ENCODE measurements at regions not wholly inside any gene's neighbourhood (a gene's known extent, or its start where the extent isn't known, plus 50 kb on each side); places are given as distances from the start of the nearest gene placed in this dataset.
"Not testable (repeated sequence)": the region's sequence is repeated elsewhere in the genome, so short reads cannot be mapped to it uniquely, and the experiment has no call there.

DNA sequence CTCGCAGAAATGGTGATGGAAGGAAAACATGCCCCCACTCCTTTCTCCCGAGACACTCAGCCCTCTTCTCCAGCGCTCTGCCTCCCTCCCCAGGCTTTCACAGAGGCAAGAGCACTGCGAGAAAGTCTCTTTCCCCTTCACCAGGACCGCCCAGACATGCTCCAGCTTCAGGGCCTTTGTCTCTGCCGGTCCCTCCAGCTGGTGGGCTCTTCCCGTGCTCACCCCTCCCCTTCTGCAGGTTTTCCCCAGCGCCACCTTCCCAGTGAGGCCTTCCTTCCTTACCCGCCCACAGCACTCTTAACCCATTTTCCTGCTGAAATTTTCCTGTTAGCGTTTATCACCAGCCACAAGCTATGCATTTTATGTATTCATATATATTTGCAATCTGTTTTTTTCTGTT, 86.2 kb downstream of the TFAP2C start:
- Mint-ChIP-seq H3K9me3 (no peaks in the 10 kb centered on the region), H3K4me3 (no peak overlapping the region), H3K4me1 (ENCODE audit: low read depth) (no peaks in the 10 kb centered on the region), H3K27me3 (ENCODE audit: low read depth) (peaks cover 5% of the 10 kb centered on the region), H3K27ac (no peak overlapping the region), H3K36me3 (ENCODE audit: low read depth) (no peaks in the 10 kb centered on the region)

DNA sequence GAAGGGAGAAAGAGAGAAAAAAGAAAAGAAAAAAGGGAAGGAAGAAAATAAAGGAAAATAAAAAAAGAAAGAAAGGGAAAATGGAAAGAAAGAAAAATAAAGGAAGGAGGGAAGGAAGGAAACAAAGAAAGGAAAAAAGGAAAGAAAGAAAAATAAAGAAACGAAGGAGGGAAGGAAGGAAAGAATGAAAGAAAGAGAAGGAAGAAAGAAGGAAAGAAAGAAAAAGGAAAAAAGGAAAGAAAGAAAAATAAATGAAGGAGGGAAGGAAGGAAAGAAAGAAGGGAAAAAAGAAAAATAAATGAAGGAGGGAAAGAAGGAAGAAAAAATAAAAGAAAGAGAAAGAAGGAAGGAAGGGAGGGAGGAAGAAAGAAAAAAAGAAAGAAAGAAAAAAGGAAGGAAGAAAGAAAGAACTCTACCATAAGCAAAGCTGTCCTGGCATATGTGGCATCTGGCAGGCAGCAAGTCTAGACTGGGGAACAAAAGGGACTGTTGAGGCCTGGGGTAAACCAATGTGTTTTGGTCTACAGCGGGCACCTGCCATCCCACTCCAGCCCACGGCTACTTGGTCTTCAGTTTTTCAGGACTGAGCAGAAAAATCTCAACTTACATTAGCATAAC, 86.9 kb downstream of the TFAP2C start:
- Mint-ChIP-seq H3K9me3 (no peaks in the 10 kb centered on the region), H3K27me3 (ENCODE audit: low read depth) (peaks cover 5% of the 10 kb centered on the region), H3K36me3 (ENCODE audit: low read depth) (no peaks in the 10 kb centered on the region), H3K4me1 (ENCODE audit: low read depth) (no peaks in the 10 kb centered on the region), H3K27ac (no peak overlapping the region), H3K4me3 (no peak overlapping the region)

DNA sequence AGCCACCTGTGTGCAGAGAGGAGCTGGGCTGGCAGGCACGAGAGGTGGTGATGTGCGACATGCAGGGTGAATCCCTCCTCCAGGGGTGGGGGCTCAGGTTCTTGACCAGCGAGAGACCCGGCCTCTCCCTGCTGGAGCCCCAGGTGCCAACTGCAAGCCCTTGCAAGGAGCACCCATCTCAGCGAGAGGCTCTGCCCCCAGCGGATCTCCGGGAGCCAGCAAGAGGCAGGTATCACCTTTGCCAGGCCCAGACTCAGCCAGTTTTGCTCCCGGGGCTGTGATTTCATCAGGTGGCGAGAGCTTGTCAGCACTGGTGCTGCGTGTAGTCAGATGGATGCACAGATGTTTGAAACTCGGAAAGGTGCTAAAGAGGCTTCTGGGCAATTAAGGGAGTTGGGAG, 87.7 kb downstream of the TFAP2C start:
- H3K4me3 Mint-ChIP-seq: no peak overlapping the region
- peaks cover 5% of the 10 kb centered on the region for H3K27me3 Mint-ChIP-seq (ENCODE audit: low read depth)
- no peaks in the 10 kb centered on the region for H3K9me3 Mint-ChIP-seq
- H3K27ac Mint-ChIP-seq: no peak overlapping the region
- no peaks in the 10 kb centered on the region for H3K36me3 Mint-ChIP-seq (ENCODE audit: low read depth)
- H3K4me1 Mint-ChIP-seq (ENCODE audit: low read depth): no peaks in the 10 kb centered on the region

DNA sequence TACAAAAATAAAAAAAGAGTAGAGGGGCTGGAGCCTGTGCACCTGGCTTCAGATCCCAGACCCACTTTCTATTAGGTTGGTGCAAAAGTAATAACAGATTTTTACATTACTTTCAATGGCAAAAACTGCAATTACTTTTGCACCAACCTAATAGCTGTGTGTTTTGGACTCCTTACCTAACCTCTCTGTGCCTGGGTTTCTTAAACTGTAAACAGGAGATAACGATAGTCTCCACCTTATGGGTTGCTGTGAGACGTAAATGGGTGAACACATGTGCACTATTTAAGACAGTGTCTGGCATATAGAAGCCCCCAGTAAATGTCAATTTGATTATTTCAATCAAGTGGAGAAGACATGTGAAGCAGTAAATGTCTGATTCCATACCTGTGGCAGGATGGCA, 89.7 kb downstream of the TFAP2C start:
- no peak overlapping the region for H3K4me3 Mint-ChIP-seq
- no peak overlapping the region for H3K27ac Mint-ChIP-seq
- H3K9me3 Mint-ChIP-seq: no peaks in the 10 kb centered on the region
- no peaks in the 10 kb centered on the region for H3K4me1 Mint-ChIP-seq (ENCODE audit: low read depth)
- no peaks in the 10 kb centered on the region for H3K36me3 Mint-ChIP-seq (ENCODE audit: low read depth)
- peaks cover 5% of the 10 kb centered on the region for H3K27me3 Mint-ChIP-seq (ENCODE audit: low read depth)

DNA sequence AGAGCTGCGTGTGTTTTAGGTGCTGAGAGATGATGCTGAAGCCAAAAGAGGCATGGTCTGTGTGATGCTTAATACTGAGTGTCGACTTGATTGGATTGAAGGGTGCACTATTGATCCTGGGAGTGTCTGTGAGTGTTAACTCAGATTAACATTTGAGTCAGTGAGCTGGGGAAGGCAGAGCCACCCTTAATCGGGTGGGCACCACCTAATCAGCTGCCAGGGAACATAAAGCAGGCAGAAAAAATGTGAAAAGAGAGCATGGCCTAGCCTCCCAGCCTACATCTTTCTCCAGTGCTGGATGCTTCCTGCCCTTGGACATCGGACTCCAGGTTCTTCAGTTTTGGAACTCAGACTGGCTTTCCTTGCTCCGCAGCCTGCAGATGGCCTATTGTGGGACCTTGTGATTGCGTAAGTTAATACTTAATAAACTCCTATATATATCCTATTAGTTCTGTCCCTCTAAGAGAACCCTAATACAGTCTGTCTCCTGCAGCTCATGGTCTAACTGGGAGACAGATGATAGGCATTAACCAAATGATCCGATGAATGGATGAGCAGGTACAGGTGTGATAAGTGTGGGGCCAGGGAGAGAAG, 91.6 kb downstream of the TFAP2C start:
- Mint-ChIP-seq H3K27me3 (ENCODE audit: low read depth) (peaks cover 1% of the 10 kb centered on the region), H3K4me1 (ENCODE audit: low read depth) (no peaks in the 10 kb centered on the region), H3K4me3 (no peak overlapping the region), H3K36me3 (ENCODE audit: low read depth) (no peaks in the 10 kb centered on the region), H3K27ac (no peak overlapping the region), H3K9me3 (no peaks in the 10 kb centered on the region)

DNA sequence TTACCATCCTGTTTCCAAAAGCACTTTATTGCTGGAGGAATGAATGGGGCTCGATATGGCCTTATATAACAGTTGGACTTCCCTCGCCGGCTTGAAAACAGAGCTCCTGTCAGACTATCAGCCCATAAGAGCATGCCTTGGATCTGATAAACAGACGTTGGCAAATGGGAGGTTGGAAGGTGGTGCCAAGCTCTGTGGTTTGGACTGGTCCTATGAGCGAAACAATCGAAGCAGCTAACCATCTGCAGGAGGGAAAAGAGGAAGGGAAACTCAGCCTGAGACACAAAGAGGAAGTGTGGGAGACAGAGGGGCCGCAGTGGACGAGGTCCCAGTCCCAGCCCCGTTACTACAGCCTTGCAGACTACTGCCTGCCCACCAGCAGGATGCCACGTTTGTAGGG, 92.9 kb downstream of the TFAP2C start:
- no peaks in the 10 kb centered on the region for H3K9me3 Mint-ChIP-seq
- no peak overlapping the region for H3K27ac Mint-ChIP-seq
- no peaks in the 10 kb centered on the region for H3K4me1 Mint-ChIP-seq (ENCODE audit: low read depth)
- no peaks in the 10 kb centered on the region for H3K27me3 Mint-ChIP-seq (ENCODE audit: low read depth)
- H3K36me3 Mint-ChIP-seq (ENCODE audit: low read depth): no peaks in the 10 kb centered on the region
- H3K4me3 Mint-ChIP-seq: no peak overlapping the region

DNA sequence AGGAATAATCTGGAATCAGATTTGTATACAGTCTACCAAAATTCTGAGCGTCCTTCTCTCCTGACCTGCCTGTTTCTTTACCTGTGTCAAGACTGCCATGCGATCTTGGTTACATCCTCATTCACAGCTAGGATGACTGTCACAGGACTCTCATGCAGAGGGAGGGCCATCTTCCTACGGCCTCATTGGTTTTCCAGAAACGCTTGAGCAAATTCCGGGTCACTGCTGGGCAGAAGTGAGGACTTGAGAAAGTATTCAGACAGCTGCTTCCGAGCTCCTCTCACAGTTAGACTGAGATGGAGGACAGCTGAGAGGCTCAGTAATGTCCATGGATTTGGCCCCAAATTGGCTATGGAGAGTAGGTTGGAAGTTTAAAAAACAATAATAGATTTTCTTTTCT, 94.2 kb downstream of the TFAP2C start:
- H3K36me3 Mint-ChIP-seq (ENCODE audit: low read depth): no peaks in the 10 kb centered on the region
- no peak overlapping the region for H3K27ac Mint-ChIP-seq
- H3K9me3 Mint-ChIP-seq: no peaks in the 10 kb centered on the region
- no peaks in the 10 kb centered on the region for H3K4me1 Mint-ChIP-seq (ENCODE audit: low read depth)
- no peaks in the 10 kb centered on the region for H3K27me3 Mint-ChIP-seq (ENCODE audit: low read depth)
- H3K4me3 Mint-ChIP-seq: no peak overlapping the region

DNA sequence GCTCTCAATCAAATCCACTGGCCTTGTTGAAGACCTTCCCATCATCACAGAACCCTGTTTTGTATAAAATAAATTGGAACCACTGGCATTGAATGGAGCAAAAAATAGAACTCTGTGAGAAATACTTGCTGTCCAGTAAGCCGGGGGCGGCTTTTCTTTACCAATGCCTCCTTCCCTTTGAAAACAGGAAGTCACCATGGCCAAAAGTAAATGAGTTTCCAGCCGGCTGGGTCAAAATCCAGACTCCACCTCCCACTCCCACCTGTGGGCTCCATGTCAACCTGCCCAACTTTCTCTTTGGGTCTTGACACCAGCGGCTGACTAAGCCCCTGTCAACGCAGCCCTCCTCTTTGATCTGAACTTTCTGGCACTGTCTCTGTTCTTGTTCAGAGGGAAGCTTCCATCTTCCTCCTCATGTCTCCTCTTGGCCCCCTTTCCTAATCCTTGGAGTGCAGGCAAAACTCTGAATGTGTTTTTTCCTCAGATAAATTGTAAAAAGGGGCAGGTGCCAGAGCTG, 95.2 kb downstream of the TFAP2C start:
- H3K27me3 Mint-ChIP-seq (ENCODE audit: low read depth): no peaks in the 10 kb centered on the region

DNA sequence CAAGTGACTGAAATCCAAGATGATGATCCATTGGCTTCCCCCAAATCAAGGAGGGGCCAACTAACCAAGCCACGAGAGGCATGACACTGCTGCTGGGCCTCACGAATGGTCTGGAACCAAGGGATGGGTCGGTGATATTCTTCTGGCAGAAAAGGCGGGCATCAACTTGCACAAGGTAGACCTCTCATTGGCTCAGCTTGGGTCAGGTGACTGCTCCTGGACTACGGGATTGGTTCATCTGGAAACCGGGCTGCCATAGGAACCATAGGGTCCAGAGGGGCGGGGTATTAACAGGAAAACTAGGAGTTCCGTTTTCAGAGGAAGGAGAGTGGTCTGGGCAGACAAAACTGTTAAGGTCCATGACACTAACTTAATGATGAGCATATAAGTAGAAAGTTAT, 100.9 kb downstream of the TFAP2C start:
- Mint-ChIP-seq H3K27ac (no peak overlapping the region), H3K4me3 (no peak overlapping the region), H3K4me1 (ENCODE audit: low read depth) (no peaks in the 10 kb centered on the region), H3K9me3 (no peaks in the 10 kb centered on the region), H3K27me3 (ENCODE audit: low read depth) (peaks cover 5% of the 10 kb centered on the region), H3K36me3 (ENCODE audit: low read depth) (no peaks in the 10 kb centered on the region)

More for the DNA sequence above, 95.2 kb downstream of the TFAP2C start:
- Mint-ChIP-seq H3K9me3 (no peaks in the 10 kb centered on the region), H3K27ac (no peak overlapping the region), H3K4me3 (no peak overlapping the region), H3K4me1 (ENCODE audit: low read depth) (no peaks in the 10 kb centered on the region), H3K36me3 (ENCODE audit: low read depth) (no peaks in the 10 kb centered on the region)

DNA sequence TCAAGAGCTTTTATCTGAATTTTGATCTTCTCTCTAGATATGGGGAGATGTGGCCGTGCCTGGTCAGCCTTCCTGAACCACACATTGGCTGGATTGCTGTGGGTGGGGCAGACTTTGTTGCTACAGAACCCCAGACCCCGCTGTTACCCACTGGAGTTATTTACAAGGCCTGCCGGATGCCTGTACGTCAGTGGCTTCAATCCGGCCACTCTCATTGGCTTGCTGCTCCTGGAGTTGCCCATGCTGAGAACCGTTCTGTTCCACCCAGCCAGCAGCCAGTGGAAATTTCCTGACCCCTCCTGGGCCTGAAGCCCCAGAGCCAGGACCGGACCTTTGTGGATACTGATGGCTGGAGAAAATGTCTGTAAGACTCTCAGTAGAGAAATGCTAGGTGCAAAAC, 101.9 kb downstream of the TFAP2C start:
- Mint-ChIP-seq H3K27ac (no peak overlapping the region), H3K4me1 (ENCODE audit: low read depth) (no peaks in the 10 kb centered on the region), H3K9me3 (no peaks in the 10 kb centered on the region), H3K36me3 (ENCODE audit: low read depth) (no peaks in the 10 kb centered on the region), H3K27me3 (ENCODE audit: low read depth) (peaks cover 15% of the 10 kb centered on the region), H3K4me3 (no peak overlapping the region)

DNA sequence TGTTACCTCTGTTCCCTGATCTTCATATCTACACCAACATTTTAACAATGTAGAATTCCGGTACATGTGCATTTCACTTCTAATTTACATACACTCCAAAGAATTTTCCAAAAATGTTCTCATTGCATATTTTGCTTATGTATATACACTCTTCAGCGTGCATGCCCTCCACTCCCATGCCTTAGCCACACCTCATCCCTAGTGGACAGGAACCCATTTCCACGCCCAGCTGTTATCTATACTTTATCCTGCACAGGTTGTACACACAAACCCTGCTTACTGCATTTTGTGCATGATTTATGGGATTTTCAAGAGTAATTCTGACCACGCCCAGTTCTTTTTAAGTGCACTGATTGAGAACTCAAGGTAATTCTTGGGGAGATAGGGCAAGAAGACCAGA, 102.4 kb downstream of the TFAP2C start:
- no peaks in the 10 kb centered on the region for H3K4me1 Mint-ChIP-seq (ENCODE audit: low read depth)
- no peak overlapping the region for H3K27ac Mint-ChIP-seq
- no peaks in the 10 kb centered on the region for H3K36me3 Mint-ChIP-seq (ENCODE audit: low read depth)
- peaks cover 20% of the 10 kb centered on the region for H3K27me3 Mint-ChIP-seq (ENCODE audit: low read depth)
- no peaks in the 10 kb centered on the region for H3K9me3 Mint-ChIP-seq
- no peak overlapping the region for H3K4me3 Mint-ChIP-seq

DNA sequence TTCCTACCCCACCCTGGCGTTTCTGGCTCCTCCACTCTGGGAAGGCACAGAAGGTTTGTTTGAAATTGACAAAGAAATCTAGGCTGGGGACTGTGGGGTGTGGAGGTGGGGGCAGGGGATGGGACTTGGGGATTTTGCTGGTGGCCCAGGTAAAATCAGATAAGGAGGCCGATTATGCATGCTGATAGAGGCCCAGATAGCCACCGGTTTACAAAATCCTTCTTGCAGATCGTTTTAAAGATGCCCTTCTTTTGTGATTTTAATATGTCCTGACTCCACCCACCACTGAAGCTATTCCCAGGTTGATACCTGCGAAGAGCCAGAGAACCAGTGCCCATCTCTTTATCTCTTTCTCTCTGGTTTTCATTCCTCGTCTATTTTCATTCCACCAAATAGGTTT, 104.9 kb downstream of the TFAP2C start:
- Mint-ChIP-seq H3K27ac (no peak overlapping the region), H3K36me3 (ENCODE audit: low read depth) (no peaks in the 10 kb centered on the region), H3K27me3 (ENCODE audit: low read depth) (peaks cover 21% of the 10 kb centered on the region), H3K4me3 (no peak overlapping the region), H3K9me3 (no peaks in the 10 kb centered on the region), H3K4me1 (ENCODE audit: low read depth) (no peaks in the 10 kb centered on the region)

DNA sequence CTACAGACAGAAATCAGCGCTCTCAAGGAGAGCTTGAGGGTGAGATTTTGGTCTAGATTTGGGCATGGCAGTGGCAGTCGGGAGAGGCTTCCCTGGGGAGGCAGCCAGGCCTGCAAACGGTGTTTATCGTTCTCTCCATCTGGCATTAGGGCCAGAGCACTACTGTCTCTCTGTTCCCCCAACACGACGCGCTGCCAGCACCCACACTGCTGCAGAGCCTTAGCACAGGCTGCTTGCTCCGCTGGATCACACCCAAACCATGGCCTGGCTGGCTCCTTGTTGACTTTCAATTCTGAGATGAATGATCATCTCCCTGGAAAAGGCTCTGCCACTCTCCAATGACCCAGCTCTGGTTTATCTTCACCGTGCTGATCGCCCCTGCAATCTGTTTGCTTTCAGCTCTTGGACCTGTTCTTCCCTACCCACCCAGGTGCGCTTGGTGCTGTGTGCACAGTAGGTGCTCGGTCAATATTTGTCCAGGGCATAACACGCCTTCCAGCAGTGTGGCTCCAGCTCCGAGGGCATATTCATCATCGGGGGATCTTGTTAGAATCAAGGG, 106.1 kb downstream of the TFAP2C start:
- H3K4me3 Mint-ChIP-seq: no peak overlapping the region
- no peaks in the 10 kb centered on the region for H3K4me1 Mint-ChIP-seq (ENCODE audit: low read depth)
- no peaks in the 10 kb centered on the region for H3K9me3 Mint-ChIP-seq
- H3K27ac Mint-ChIP-seq: no peak overlapping the region
- H3K36me3 Mint-ChIP-seq (ENCODE audit: low read depth): no peaks in the 10 kb centered on the region
- H3K27me3 Mint-ChIP-seq (ENCODE audit: low read depth): peaks cover 21% of the 10 kb centered on the region

DNA sequence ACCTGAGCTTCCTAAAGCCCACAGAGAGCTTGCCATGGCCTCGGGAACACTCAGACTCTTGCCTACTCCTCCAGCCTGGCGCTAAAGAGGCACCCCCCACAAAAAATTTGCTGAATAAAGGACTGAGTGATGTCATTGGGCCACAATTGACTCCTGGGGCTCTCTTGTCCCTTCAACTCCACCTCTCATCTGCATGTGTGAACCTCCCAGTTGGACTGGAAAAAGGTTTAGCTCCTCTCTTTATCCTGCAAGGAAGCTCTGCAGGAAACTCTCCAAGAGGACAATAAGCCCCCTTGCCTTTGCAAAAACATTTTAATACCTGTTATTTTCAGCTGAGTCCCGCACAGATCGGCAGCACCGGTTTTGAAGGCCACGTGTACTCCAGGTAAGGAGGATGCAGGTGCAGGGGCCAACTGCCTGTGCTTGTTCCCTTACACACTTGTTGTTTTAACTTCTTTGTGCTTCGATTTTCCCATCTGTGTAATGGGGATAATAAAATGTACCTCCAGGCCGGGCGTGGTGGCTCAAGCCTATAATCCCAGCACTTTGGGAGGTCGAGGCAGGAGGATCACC, 107.3 kb downstream of the TFAP2C start:
- no peak overlapping the region for H3K4me3 Mint-ChIP-seq
- no peaks in the 10 kb centered on the region for H3K9me3 Mint-ChIP-seq
- H3K4me1 Mint-ChIP-seq (ENCODE audit: low read depth): no peaks in the 10 kb centered on the region
- no peaks in the 10 kb centered on the region for H3K36me3 Mint-ChIP-seq (ENCODE audit: low read depth)
- no peak overlapping the region for H3K27ac Mint-ChIP-seq
- H3K27me3 Mint-ChIP-seq (ENCODE audit: low read depth): peaks cover 21% of the 10 kb centered on the region

DNA sequence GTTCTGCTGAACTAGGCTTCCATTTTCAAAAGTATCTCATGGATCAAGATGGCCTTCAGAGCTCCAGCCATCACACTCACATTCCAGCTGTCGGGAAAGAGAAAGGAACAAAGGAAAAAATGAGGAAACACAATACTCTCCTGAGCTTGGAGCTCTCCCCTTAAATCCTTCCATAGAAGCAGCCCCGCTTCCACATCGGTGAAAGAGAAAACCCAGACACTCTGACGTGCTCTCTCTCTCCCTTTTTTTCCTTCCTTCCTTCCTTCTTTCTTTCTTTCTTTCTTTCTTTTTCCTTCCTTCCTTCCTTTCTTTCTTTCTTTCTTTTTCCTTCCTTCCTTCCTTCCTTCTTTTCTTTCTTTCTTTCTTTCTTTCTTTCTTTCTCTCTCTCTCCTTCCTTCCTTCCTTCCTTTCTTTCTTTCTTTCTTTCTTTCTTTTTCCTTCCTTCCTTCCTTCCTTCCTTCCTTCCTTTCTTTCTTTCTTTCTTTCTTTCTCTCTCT, 115.3 kb downstream of the TFAP2C start:
- not testable (repeated sequence) for H3K27me3 Mint-ChIP-seq (ENCODE audit: low read depth); H3K4me1 Mint-ChIP-seq (ENCODE audit: low read depth); H3K9me3 Mint-ChIP-seq; H3K4me3 Mint-ChIP-seq; H3K36me3 Mint-ChIP-seq (ENCODE audit: low read depth); H3K27ac Mint-ChIP-seq

Data from T-helper 1 cell treated with Interleukin-12 subunit alpha and Interleukin-12 subunit beta and Interleukin-4 antibody, amounts not matched to agents 30 μg/mL and 1 μg/mL, for 36 hours (primary cell).